ENCODE measurements at regions not wholly inside any gene's neighbourhood (a gene's known extent, or its start where the extent isn't known, plus 50 kb on each side); places are given as distances from the start of the nearest gene placed in this dataset.

DNA sequence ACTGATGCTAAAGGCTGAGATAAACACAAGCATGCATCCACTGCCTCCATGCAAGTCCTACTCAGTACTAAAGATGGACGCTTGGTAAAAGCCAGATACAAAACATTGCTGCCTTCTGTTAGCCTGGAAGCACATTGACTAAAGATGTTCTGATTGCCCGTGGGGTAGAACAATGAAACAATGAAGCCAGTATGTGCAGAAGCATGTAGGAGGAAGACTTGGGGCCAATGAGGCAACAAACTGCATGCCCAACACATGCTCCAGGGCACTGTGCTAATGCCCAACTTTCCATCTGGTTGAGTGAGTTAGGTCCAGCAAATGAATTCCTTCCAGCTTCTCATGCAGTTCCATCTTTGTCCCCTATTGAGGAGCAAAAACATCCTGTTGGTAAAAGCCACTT, 1245.5 kb downstream of the GATA3 start:
- H3K79me2 ChIP-seq (ENCODE audit: control insufficient read depth, insufficient read depth, low read length), result no peaks in the 10 kb centered on the region
- H4K20me1 ChIP-seq (replicated peaks; ENCODE audit: control insufficient read depth, extremely low read depth, insufficient read depth, low read length), result no peaks in the 10 kb centered on the region
- no peak overlapping the region for H3K9ac ChIP-seq (replicated peaks; ENCODE audit: extremely low read depth, insufficient read depth, low read length)
- FAIRE-seq, result no peak
- no peak overlapping the region for H3K4me2 ChIP-seq (ENCODE audit: insufficient read depth, low read length)
- no TSS peak for BruUV-seq (replicated peaks)
- no peak overlapping the region for H3K27ac ChIP-seq (ENCODE audit: insufficient read depth, low read depth, low read length)
- intact Hi-C loops (cut with micrococcal nuclease) (loop anchor here (10.0 kb wide), 2 partner anchors 425 to 1885 kb away; partner anchors contain the start of gene SFMBT2), dilution Hi-C loops (cut with MboI; ENCODE audit: extremely low pct_ligation_motif_present, low sequenced_read_pairs) (no loop called here)
- CTCF ChIA-PET, result interaction anchor here (0.9 to 1.3 kb wide), 3 partner anchors 1428 to 1774 kb away, joined by 4 to 9 read pairs (median 9); no protein-coding TSS in a partner anchor
- TF ChIP-seq POLR2AphosphoS5 (IDR thresholded peaks at IDR 0.05; ENCODE audit: insufficient read depth, low read depth, low read length) (no peak), MAX (IDR thresholded peaks at IDR 0.05; ENCODE audit: insufficient read depth, insufficient read length) (no peak), POLR2A (IDR thresholded peaks at IDR 0.05; ENCODE audit: low read depth, low read length) (no peak), FOS (IDR thresholded peaks at IDR 0.05; ENCODE audit: borderline replicate concordance, insufficient read depth, low read length) (no peak), JUN (IDR thresholded peaks at IDR 0.05; ENCODE audit: borderline replicate concordance, insufficient read depth, insufficient read length, low read depth) (no peak), GATA2 (IDR thresholded peaks at IDR 0.05; ENCODE audit: insufficient read depth, insufficient read length, low read depth, low read length) (no peak), MYC (IDR thresholded peaks at IDR 0.05; ENCODE audit: low read depth, low read length) (no peak), EZH2 (IDR thresholded peaks at IDR 0.05; ENCODE audit: borderline replicate concordance, low read depth, low read length, severe bottlenecking) (no peak)
- TF ChIP-seq, protein P1, sequence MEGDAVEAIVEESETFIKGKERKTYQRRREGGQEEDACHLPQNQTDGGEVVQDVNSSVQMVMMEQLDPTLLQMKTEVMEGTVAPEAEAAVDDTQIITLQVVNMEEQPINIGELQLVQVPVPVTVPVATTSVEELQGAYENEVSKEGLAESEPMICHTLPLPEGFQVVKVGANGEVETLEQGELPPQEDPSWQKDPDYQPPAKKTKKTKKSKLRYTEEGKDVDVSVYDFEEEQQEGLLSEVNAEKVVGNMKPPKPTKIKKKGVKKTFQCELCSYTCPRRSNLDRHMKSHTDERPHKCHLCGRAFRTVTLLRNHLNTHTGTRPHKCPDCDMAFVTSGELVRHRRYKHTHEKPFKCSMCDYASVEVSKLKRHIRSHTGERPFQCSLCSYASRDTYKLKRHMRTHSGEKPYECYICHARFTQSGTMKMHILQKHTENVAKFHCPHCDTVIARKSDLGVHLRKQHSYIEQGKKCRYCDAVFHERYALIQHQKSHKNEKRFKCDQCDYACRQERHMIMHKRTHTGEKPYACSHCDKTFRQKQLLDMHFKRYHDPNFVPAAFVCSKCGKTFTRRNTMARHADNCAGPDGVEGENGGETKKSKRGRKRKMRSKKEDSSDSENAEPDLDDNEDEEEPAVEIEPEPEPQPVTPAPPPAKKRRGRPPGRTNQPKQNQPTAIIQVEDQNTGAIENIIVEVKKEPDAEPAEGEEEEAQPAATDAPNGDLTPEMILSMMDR (IDR thresholded peaks at IDR 0.05; ENCODE audit: extremely low read depth in 1 of 2, insufficient read depth in 1 of 2, low read depth in 1 of 2, low read length in 2 of 2), result no peak
- H3K9me3 ChIP-seq (replicated peaks; ENCODE audit: control insufficient read depth, insufficient read depth, low read length), result no peaks in the 10 kb centered on the region
- H3K9me1 ChIP-seq (replicated peaks; ENCODE audit: control insufficient read depth, extremely low read depth, insufficient read depth, low read length), result no peaks in the 10 kb centered on the region
- DNase-seq (ENCODE audit: low read depth, low spot score), result no peak
- H3K27me3 ChIP-seq (ENCODE audit: control insufficient read depth in 2 of 2, insufficient read depth in 2 of 2, low read length in 2 of 2), result peaks cover 0 to 2% of the 10 kb centered on the region in 2 experiments
- no peaks in the 10 kb centered on the region for H3K36me3 ChIP-seq (ENCODE audit: control insufficient read depth in 2 of 2, extremely low read depth in 1 of 2, insufficient read depth in 2 of 2, low read length in 2 of 2)
- POLR2A ChIA-PET, result no interaction called here
- H2AFZ ChIP-seq (ENCODE audit: low read depth, low read length), result no peak overlapping the region
- H3K4me3 ChIP-seq (replicated peaks in 1 of 3; ENCODE audit: insufficient read depth in 1 of 3, low read depth in 1 of 3, low read length in 3 of 3), result no peak overlapping the region
- no peaks in the 10 kb centered on the region for H3K4me1 ChIP-seq (ENCODE audit: control insufficient read depth, extremely low read depth, insufficient read depth, low read length)

All from endothelial cell of umbilical vein (primary cell).